GM12892 (cell line): ENCODE measurements at regions not wholly inside any gene's neighbourhood (a gene's known extent, or its start where the extent isn't known, plus 50 kb on each side); places are given as distances from the start of the nearest gene placed in this dataset.

Experiments used
- POLR2AphosphoS5 ChIP-seq: IDR thresholded peaks from 2 replicates; pipeline ENCODE4 v1.6.1; 2011; ENCODE audit warnings: low read depth, low read length, control low read depth
- TAF1 ChIP-seq: IDR thresholded peaks from 2 replicates; pipeline ENCODE4 v1.6.1; 2011; ENCODE audit warnings: low read depth, mild to moderate bottlenecking, control low read depth, low read length, borderline replicate concordance

DNA sequence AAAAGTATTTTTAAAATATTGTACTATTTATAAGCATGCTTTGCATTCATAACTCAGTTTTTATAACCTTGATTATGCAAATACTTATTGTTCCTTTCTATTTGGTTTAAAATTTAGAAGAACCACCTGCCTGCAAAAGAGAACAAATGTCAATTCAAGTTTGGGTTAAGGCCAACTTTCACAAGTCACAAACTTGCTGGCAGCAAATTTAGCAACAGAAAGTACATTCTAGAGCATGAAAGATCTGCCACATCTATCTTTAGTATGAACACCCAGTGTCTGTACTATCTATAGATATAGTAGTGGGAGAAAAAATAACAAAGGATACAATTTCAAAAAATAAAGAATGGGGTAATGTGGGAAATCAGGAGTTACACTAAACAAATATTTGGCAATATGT is 1014.2 kb downstream of the C4orf33 start:
- TF ChIP-seq TAF1: no peak
- TF ChIP-seq POLR2AphosphoS5: no peak
